Chondrocyte (in vitro differentiated cells): ENCODE measurements at regions not wholly inside any gene's neighbourhood (a gene's known extent, or its start where the extent isn't known, plus 50 kb on each side); places are given as distances from the start of the nearest gene placed in this dataset.

ENCODE experiments used
- DNase-seq: peaks from one replicate; pipeline ENCODE4 v3.0.0; 2021; ENCODE audit warnings: mixed read lengths, low spot score
- H3K27ac Mint-ChIP-seq: one replicate; pipeline ENCODE4 v1.8.0; 2021; ENCODE audit warnings: mild to moderate bottlenecking, moderate library complexity, mixed read lengths; ENCODE audit not compliant: unreplicated experiment
- H3K27me3 Mint-ChIP-seq: 2 replicates; pipeline ENCODE4 v1.8.0; 2021; ENCODE audit warnings: low read depth, mixed read lengths
- H3K36me3 Mint-ChIP-seq: 2 replicates; pipeline ENCODE4 v1.8.0; 2021; ENCODE audit warnings: low read depth, mixed read lengths
- H3K4me1 Mint-ChIP-seq: 2 replicates; pipeline ENCODE4 v1.8.0; 2021; ENCODE audit warnings: low read depth, mild to moderate bottlenecking, mixed read lengths
- H3K4me3 Mint-ChIP-seq: one replicate; pipeline ENCODE4 v1.8.0; 2021; ENCODE audit warnings: mild to moderate bottlenecking, moderate library complexity, mixed read lengths; ENCODE audit not compliant: unreplicated experiment
- H3K9me3 Mint-ChIP-seq: 2 replicates; pipeline ENCODE4 v1.8.0; 2021; ENCODE audit warnings: low read depth, mixed read lengths
- CTCF ChIP-seq: fragments of 200-600 bp; sonication (generic); IDR thresholded peaks from 2 replicates; pipeline ENCODE4 v1.5.0; 2021; ENCODE audit warnings: antibody characterized with exemption, mild to moderate bottlenecking, moderate library complexity

- Mint-ChIP-seq H3K27ac (peak overlapping the region; percentile 60), H3K9me3 (peaks cover 2% of the 10 kb centered on the region)
These were observed 79.4 kb downstream of the LUZP4 start for GRCh38 chrX:115368876-115369275.

GRCh38 chrX:115372152-115372551, 82.6 kb downstream of the LUZP4 start:
- H3K27ac Mint-ChIP-seq, result peak overlapping the region; percentile 94
- H3K4me3 Mint-ChIP-seq, result peak overlapping the region; percentile 27
- no peaks in the 10 kb centered on the region for H3K36me3 Mint-ChIP-seq
- TF ChIP-seq CTCF, result no peak
- H3K4me1 Mint-ChIP-seq, result peaks cover 56% of the 10 kb centered on the region
- peaks cover 16% of the 10 kb centered on the region for H3K9me3 Mint-ChIP-seq
- no peak for DNase-seq
- no peaks in the 10 kb centered on the region for H3K27me3 Mint-ChIP-seq

More at GRCh38 chrX:115368876-115369275, 79.4 kb downstream of the LUZP4 start:
- Mint-ChIP-seq H3K27me3 (no peaks in the 10 kb centered on the region), H3K4me1 (peaks cover 85% of the 10 kb centered on the region), H3K36me3 (no peaks in the 10 kb centered on the region), H3K4me3 (no peak overlapping the region)
- no peak for DNase-seq
- TF ChIP-seq CTCF, result no peak

GRCh38 chrX:115373308-115373707, 83.8 kb downstream of the LUZP4 start:
- H3K4me3 Mint-ChIP-seq, result no peak overlapping the region
- peaks cover 21% of the 10 kb centered on the region for H3K9me3 Mint-ChIP-seq
- no peak for DNase-seq
- H3K4me1 Mint-ChIP-seq, result peaks cover 49% of the 10 kb centered on the region
- no peaks in the 10 kb centered on the region for H3K27me3 Mint-ChIP-seq
- peak overlapping the region; percentile 63 for H3K27ac Mint-ChIP-seq
- no peak for TF ChIP-seq CTCF
- H3K36me3 Mint-ChIP-seq, result no peaks in the 10 kb centered on the region

- Mint-ChIP-seq H3K27ac (no peak overlapping the region), H3K36me3 (peaks cover 2% of the 10 kb centered on the region), H3K27me3 (no peaks in the 10 kb centered on the region), H3K4me1 (peaks cover 15% of the 10 kb centered on the region), H3K9me3 (peaks cover 28% of the 10 kb centered on the region), H3K4me3 (no peak overlapping the region)
- DNase-seq, result no peak
- peak; percentile 65 for TF ChIP-seq CTCF
These were observed 89.0 kb downstream of the LUZP4 start for GRCh38 chrX:115378471-115378870.

GRCh38 chrX:115387327-115387726, 97.8 kb downstream of the LUZP4 start:
- Mint-ChIP-seq H3K9me3 (peaks cover under 1% of the 10 kb centered on the region), H3K27ac (no peak overlapping the region), H3K4me1 (peaks cover 21% of the 10 kb centered on the region), H3K27me3 (no peaks in the 10 kb centered on the region), H3K36me3 (no peaks in the 10 kb centered on the region), H3K4me3 (no peak overlapping the region)
- no peak for DNase-seq
- no peak for TF ChIP-seq CTCF
